ENCODE measurements at regions not wholly inside any gene's neighbourhood (a gene's known extent, or its start where the extent isn't known, plus 50 kb on each side); places are given as distances from the start of the nearest gene placed in this dataset.

DNA sequence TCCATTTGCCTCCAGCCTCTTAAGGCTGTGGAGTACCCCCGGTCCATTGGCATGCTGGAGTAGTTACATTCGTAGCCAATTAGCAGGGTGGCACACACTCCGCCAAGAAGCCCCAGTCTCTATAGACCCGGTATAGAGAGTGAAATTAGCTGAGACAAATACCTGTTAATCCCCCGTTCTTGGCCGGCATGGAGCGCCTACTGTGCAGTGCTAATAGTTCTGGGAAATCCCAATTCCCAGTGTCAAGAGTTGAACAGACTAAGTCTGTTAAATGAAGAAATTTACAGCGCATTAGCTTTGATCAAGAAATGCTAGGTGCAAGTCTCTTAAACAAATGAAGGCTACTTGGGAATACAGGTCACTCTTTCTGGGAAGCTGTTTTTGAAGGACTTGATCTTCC, 127.8 kb upstream of the ARX start:
- TF ChIP-seq CTCF (IDR thresholded peaks at IDR 0.05) (no peak), POLR2A (IDR thresholded peaks at IDR 0.05) (no peak)
